ENCODE measurements at regions not wholly inside any gene's neighbourhood (a gene's known extent, or its start where the extent isn't known, plus 50 kb on each side); places are given as distances from the start of the nearest gene placed in this dataset.
A peak's percentile ranks its signal among the peaks of the same experiment; 100 is the strongest.

DNA sequence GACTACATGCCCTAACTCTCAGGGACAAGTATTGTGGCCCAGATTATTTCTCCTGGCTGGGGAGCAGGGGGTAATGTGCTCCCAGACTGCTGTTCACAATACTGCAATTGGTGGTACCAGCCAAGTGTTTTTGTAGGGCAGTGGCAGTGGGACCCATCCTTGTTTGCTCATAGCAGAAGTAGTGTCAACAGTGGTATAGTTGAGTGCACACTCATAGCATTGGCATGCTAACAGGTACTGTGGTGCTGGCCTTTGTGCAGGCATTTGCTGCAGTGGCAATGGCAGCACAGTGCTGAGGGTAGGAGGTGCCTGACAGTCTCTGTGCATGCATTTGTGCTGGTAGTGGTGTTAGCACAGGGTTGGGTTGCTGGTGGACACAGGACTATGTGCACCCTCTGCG lies 995.0 kb downstream of the SH3BGRL start:
- Histone ChIP-seq H3K4ac (ENCODE audit: low read length) (no peak overlapping the region), H3K9ac (ENCODE audit: low read depth, low read length, poor library complexity) (no peak overlapping the region), H3K36me3 (replicated peaks in 1 of 2; ENCODE audit: control insufficient read depth in 2 of 2, insufficient read depth in 2 of 2, low read length in 2 of 2) (no peaks in the 10 kb centered on the region), H2AFZ (ENCODE audit: low read length) (no peak overlapping the region), H2AK5ac (ENCODE audit: low read depth, low read length) (no peak overlapping the region), H4K8ac (ENCODE audit: low read depth, low read length) (no peak overlapping the region), H3K4me1 (ENCODE audit: control insufficient read depth in 2 of 2, insufficient read depth in 1 of 2, low read depth in 1 of 2, low read length in 2 of 2) (no peaks in the 10 kb centered on the region), H3K27me3 (ENCODE audit: control insufficient read depth in 3 of 3, insufficient read depth in 3 of 3, low read depth in 1 of 3, low read length in 3 of 3) (no peaks in the 10 kb centered on the region), H3K18ac (ENCODE audit: low read length) (no peak overlapping the region), H3K14ac (ENCODE audit: low read length) (no peak overlapping the region), H2BK15ac (ENCODE audit: low read length) (no peak overlapping the region), H3K4me2 (ENCODE audit: insufficient read depth, low read length, poor library complexity, severe bottlenecking) (no peak overlapping the region), H3K23ac (ENCODE audit: low read depth, low read length, poor library complexity) (no peak overlapping the region), H3K9me3 (replicated peaks in 1 of 2; ENCODE audit: control insufficient read depth in 2 of 2, insufficient read depth in 1 of 2, low read depth in 1 of 2, low read length in 2 of 2) (no peaks in the 10 kb centered on the region), H3K79me1 (ENCODE audit: low read depth, low read length) (no peaks in the 10 kb centered on the region), H2BK120ac (ENCODE audit: low read depth, low read length) (no peak overlapping the region), H2BK5ac (ENCODE audit: low read length) (no peak overlapping the region), H3K27ac (replicated peaks; ENCODE audit: low read length) (no peak overlapping the region), H3K4me3 (ENCODE audit: low read length in 2 of 2) (no peak overlapping the region), H4K91ac (ENCODE audit: low read depth, low read length, poor library complexity) (no peak overlapping the region), H2BK12ac (ENCODE audit: low read length) (no peak overlapping the region)
- DNase-seq (ENCODE audit: low spot score) = no peak
- no CpG with 5 or more reads among the region's 1 CpG for WGBS, 2 donors (ENCODE audit: extremely low coverage in 2 of 2, insufficient read length in 2 of 2, insufficient replicate concordance in 1 of 2)

DNA sequence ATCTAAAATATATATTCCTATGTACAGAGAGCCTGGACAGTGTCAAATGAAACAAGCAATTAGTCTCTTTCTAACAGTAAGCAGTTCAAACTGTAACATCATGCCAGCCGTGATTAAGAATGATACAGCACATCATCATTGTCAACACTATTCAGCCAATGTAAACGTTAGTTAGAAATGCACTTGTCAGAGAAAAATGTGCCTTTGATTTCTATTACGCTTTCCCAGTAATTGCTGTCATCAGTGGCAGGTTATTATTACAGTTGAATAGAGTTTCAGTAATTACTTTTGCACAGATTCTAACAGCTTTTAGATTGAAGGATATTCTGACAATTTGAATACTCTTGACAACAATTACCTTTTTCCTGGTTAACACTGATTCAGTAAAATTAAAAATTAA lies 1007.1 kb downstream of the SH3BGRL start:
- Histone ChIP-seq H3K23ac (ENCODE audit: low read depth, low read length, poor library complexity) (no peak overlapping the region), H2BK12ac (ENCODE audit: low read length) (no peak overlapping the region), H3K9ac (ENCODE audit: low read depth, low read length, poor library complexity) (no peak overlapping the region), H4K91ac (ENCODE audit: low read depth, low read length, poor library complexity) (no peak overlapping the region), H3K14ac (ENCODE audit: low read length) (no peak overlapping the region), H3K27me3 (ENCODE audit: control insufficient read depth in 3 of 3, insufficient read depth in 3 of 3, low read depth in 1 of 3, low read length in 3 of 3) (no peaks in the 10 kb centered on the region), H2BK15ac (ENCODE audit: low read length) (no peak overlapping the region), H3K36me3 (replicated peaks in 1 of 2; ENCODE audit: control insufficient read depth in 2 of 2, insufficient read depth in 2 of 2, low read length in 2 of 2) (no peaks in the 10 kb centered on the region), H3K4me1 (ENCODE audit: control insufficient read depth in 2 of 2, insufficient read depth in 1 of 2, low read depth in 1 of 2, low read length in 2 of 2) (no peaks in the 10 kb centered on the region), H3K4ac (ENCODE audit: low read length) (no peak overlapping the region), H3K4me3 (ENCODE audit: low read length in 2 of 2) (no peak overlapping the region), H3K18ac (ENCODE audit: low read length) (no peak overlapping the region), H4K8ac (ENCODE audit: low read depth, low read length) (no peak overlapping the region), H3K79me1 (ENCODE audit: low read depth, low read length) (no peaks in the 10 kb centered on the region), H3K27ac (replicated peaks; ENCODE audit: low read length) (no peak overlapping the region), H2BK5ac (ENCODE audit: low read length) (no peak overlapping the region), H2AK5ac (ENCODE audit: low read depth, low read length) (no peak overlapping the region), H2BK120ac (ENCODE audit: low read depth, low read length) (no peak overlapping the region), H2AFZ (ENCODE audit: low read length) (no peak overlapping the region), H3K9me3 (replicated peaks in 1 of 2; ENCODE audit: control insufficient read depth in 2 of 2, insufficient read depth in 1 of 2, low read depth in 1 of 2, low read length in 2 of 2) (no peaks in the 10 kb centered on the region), H3K4me2 (ENCODE audit: insufficient read depth, low read length, poor library complexity, severe bottlenecking) (no peak overlapping the region)
- DNase-seq (ENCODE audit: low spot score) = no peak
- WGBS, 2 donors (ENCODE audit: extremely low coverage in 2 of 2, insufficient read length in 2 of 2, insufficient replicate concordance in 1 of 2) = no CpG with 5 or more reads among the region's 3 CpGs

- Histone ChIP-seq H2AK5ac (ENCODE audit: low read depth, low read length) (no peak overlapping the region), H3K27ac (replicated peaks; ENCODE audit: low read length) (no peak overlapping the region), H3K4ac (ENCODE audit: low read length) (no peak overlapping the region), H3K9ac (ENCODE audit: low read depth, low read length, poor library complexity) (no peak overlapping the region), H3K79me1 (ENCODE audit: low read depth, low read length) (no peaks in the 10 kb centered on the region), H3K23ac (ENCODE audit: low read depth, low read length, poor library complexity) (no peak overlapping the region), H3K18ac (ENCODE audit: low read length) (no peak overlapping the region), H3K27me3 (ENCODE audit: control insufficient read depth in 3 of 3, insufficient read depth in 3 of 3, low read depth in 1 of 3, low read length in 3 of 3) (no peaks in the 10 kb centered on the region), H3K36me3 (replicated peaks in 1 of 2; ENCODE audit: control insufficient read depth in 2 of 2, insufficient read depth in 2 of 2, low read length in 2 of 2) (no peaks in the 10 kb centered on the region), H4K91ac (ENCODE audit: low read depth, low read length, poor library complexity) (no peak overlapping the region), H3K9me3 (replicated peaks in 1 of 2; ENCODE audit: control insufficient read depth in 2 of 2, insufficient read depth in 1 of 2, low read depth in 1 of 2, low read length in 2 of 2) (no peaks in the 10 kb centered on the region), H2BK15ac (ENCODE audit: low read length) (no peak overlapping the region), H2BK5ac (ENCODE audit: low read length) (no peak overlapping the region), H3K4me1 (ENCODE audit: control insufficient read depth in 2 of 2, insufficient read depth in 1 of 2, low read depth in 1 of 2, low read length in 2 of 2) (no peaks in the 10 kb centered on the region), H3K4me3 (ENCODE audit: low read length in 2 of 2) (no peak overlapping the region), H3K4me2 (ENCODE audit: insufficient read depth, low read length, poor library complexity, severe bottlenecking) (no peak overlapping the region), H2BK12ac (ENCODE audit: low read length) (no peak overlapping the region), H2BK120ac (ENCODE audit: low read depth, low read length) (no peak overlapping the region), H3K14ac (ENCODE audit: low read length) (no peak overlapping the region), H2AFZ (ENCODE audit: low read length) (peak overlapping the region; percentile 86), H4K8ac (ENCODE audit: low read depth, low read length) (no peak overlapping the region)
- no CpG with 5 or more reads among the region's 2 CpGs for WGBS, 2 donors (ENCODE audit: extremely low coverage in 2 of 2, insufficient read length in 2 of 2, insufficient replicate concordance in 1 of 2)
- DNase-seq (ENCODE audit: low spot score) = peak; percentile 3
These were observed 1016.5 kb downstream of the SH3BGRL start for GRCh38 chrX:82218361-82218760.

DNA sequence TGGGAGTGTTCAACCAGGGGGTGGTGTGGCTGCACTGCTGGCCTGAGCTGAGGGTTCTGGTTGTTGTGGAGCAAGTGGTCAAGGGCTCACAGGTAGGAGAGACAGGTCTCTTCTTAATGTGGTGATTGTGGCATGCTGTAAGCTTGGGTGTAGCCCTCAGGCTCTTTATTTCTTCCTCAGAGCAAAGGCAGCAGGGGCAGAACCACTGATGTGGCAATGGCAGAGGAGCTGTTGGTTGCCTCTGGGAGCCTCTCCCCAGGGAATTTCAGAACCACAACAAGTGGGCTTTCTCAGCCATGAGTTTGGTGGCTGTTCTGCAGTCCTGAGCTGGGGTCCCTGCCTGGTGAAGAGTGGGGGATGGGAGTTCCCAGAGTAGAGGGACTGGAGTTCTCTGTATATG lies 1017.2 kb downstream of the SH3BGRL start:
- H2BK5ac ChIP-seq (ENCODE audit: low read length) = no peak overlapping the region
- no peak overlapping the region for H3K14ac ChIP-seq (ENCODE audit: low read length)
- H2BK120ac ChIP-seq (ENCODE audit: low read depth, low read length) = no peak overlapping the region
- no peak overlapping the region for H3K9ac ChIP-seq (ENCODE audit: low read depth, low read length, poor library complexity)
- H3K36me3 ChIP-seq (replicated peaks in 1 of 2; ENCODE audit: control insufficient read depth in 2 of 2, insufficient read depth in 2 of 2, low read length in 2 of 2) = no peaks in the 10 kb centered on the region
- no peak overlapping the region for H2BK12ac ChIP-seq (ENCODE audit: low read length)
- no peaks in the 10 kb centered on the region for H3K27me3 ChIP-seq (ENCODE audit: control insufficient read depth in 3 of 3, insufficient read depth in 3 of 3, low read depth in 1 of 3, low read length in 3 of 3)
- no peaks in the 10 kb centered on the region for H3K79me1 ChIP-seq (ENCODE audit: low read depth, low read length)
- no peak overlapping the region for H3K23ac ChIP-seq (ENCODE audit: low read depth, low read length, poor library complexity)
- H3K18ac ChIP-seq (ENCODE audit: low read length) = no peak overlapping the region
- no peaks in the 10 kb centered on the region for H3K4me1 ChIP-seq (ENCODE audit: control insufficient read depth in 2 of 2, insufficient read depth in 1 of 2, low read depth in 1 of 2, low read length in 2 of 2)
- no peak overlapping the region for H2BK15ac ChIP-seq (ENCODE audit: low read length)
- peak overlapping the region; percentile 86 for H2AFZ ChIP-seq (ENCODE audit: low read length)
- peak overlapping the region; percentile 28 for H2AK5ac ChIP-seq (ENCODE audit: low read depth, low read length)
- no peak overlapping the region for H3K4ac ChIP-seq (ENCODE audit: low read length)
- DNase-seq (ENCODE audit: low spot score) = no peak
- H4K8ac ChIP-seq (ENCODE audit: low read depth, low read length) = no peak overlapping the region
- no peak overlapping the region for H4K91ac ChIP-seq (ENCODE audit: low read depth, low read length, poor library complexity)
- H3K4me2 ChIP-seq (ENCODE audit: insufficient read depth, low read length, poor library complexity, severe bottlenecking) = no peak overlapping the region
- H3K9me3 ChIP-seq (replicated peaks in 1 of 2; ENCODE audit: control insufficient read depth in 2 of 2, insufficient read depth in 1 of 2, low read depth in 1 of 2, low read length in 2 of 2) = no peaks in the 10 kb centered on the region
- H3K4me3 ChIP-seq (ENCODE audit: low read length in 2 of 2) = no peak overlapping the region
- no peak overlapping the region for H3K27ac ChIP-seq (replicated peaks; ENCODE audit: low read length)

All from neuronal stem cell (in vitro differentiated cells).